PC-3 (cell line): ENCODE measurements at regions not wholly inside any gene's neighbourhood (a gene's known extent, or its start where the extent isn't known, plus 50 kb on each side); places are given as distances from the start of the nearest gene placed in this dataset.

ENCODE experiments used
- CTCF ChIP-seq: fragments of 300-600 bp; sonication (generic); conservative IDR thresholded peaks from 2 replicates; pipeline ENCODE4 v1.5.1; 2017; ENCODE audit warnings: antibody characterized with exemption, low read depth, mild to moderate bottlenecking, low read length
- EZH2phosphoT487 ChIP-seq: fragments of 300-600 bp; sonication (generic); IDR thresholded peaks from 2 replicates; pipeline ENCODE4 v1.6.1; 2018; ENCODE audit warnings: mild to moderate bottlenecking, antibody characterized with exemption, low read length, borderline replicate concordance

GRCh38 chr10:70974351-70974901, 86.1 kb upstream of the PCBD1 start:
- TF ChIP-seq CTCF (no peak), EZH2phosphoT487 (no peak)
